Motor neuron (in vitro differentiated cells): ENCODE measurements at regions not wholly inside any gene's neighbourhood (a gene's known extent, or its start where the extent isn't known, plus 50 kb on each side); places are given as distances from the start of the nearest gene placed in this dataset.
A peak's percentile ranks its signal among the peaks of the same experiment; 100 is the strongest.

ENCODE experiments used
- ATAC-seq, 8 experiments: fragments of 200-7000 bp; cut with Tn5 transposase; replicated peaks in 6 of 8; 2 replicates each; pipeline ENCODE4 v1.8.0; 2021; ENCODE audit warnings: mild to moderate bottlenecking in 8 of 8, moderate library complexity in 8 of 8
- H3K27ac ChIP-seq, 2 donors: fragments of 250-450 bp; sonication (Bioruptor Pico); 2 replicates each; pipeline ENCODE4 v1.9.0; 2021; ENCODE audit warnings: antibody characterized with exemption in 2 of 2, mild to moderate bottlenecking in 2 of 2, moderate library complexity in 1 of 2
- H3K4me1 ChIP-seq, 2 donors: fragments of 250-450 bp; sonication (Bioruptor Pico); replicated peaks in 1 of 2; 2 replicates each; pipeline ENCODE4 v1.6.1; 2021; ENCODE audit warnings: antibody characterized with exemption in 2 of 2, mild to moderate bottlenecking in 2 of 2, moderate library complexity in 1 of 2
- H3K4me3 ChIP-seq, 5 donors: fragments of 250-450 bp; sonication (Bioruptor Pico); 2 replicates each; pipeline ENCODE4 v1.9.0; 2021; ENCODE audit warnings: antibody characterized with exemption in 5 of 5, mild to moderate bottlenecking in 5 of 5, moderate library complexity in 4 of 5
- WGBS, 10 experiments: fragments of 450-650 bp; shearing (Covaris generic); methylation state at CpG; one replicate each; pipeline ENCODE4 v1.0.0; 2022; 5-methylcytosine and 5-hydroxymethylcytosine counted together
- in situ Hi-C, 9 experiments: fragments of 400-800 bp; cut with MboI; loops; one replicate each; pipeline ENCODE4 v1.15.0; 2021; ENCODE audit warnings: low sequenced_read_pairs in 9 of 9, low pct_unique_long_range_greater_than_20kb in 2 of 9; ENCODE audit not compliant: unreplicated experiment in 9 of 9

DNA sequence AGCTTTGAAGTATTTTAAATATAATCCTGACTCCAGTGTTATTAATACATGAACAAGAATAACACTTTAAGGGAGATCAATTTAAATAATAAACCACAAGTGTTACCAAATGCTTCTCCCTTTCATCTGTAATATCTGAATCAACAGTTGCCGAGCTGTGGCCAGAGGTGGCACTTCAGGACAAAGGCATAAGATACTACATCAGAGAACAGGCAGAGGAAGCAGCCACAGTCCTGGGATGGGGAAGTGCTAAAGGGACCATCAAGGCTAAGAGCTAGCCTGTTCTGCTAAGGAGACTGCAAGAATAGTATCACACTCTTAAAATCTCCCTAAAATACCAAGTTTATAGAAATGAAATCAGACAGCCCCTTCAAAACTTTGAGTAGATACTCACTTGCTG, 378.2 kb upstream of the PRKCQ start:
- WGBS, 10 experiments: 0 to 57% (median 27%) methylated on average over 1 of the region's 1 CpG; no CpG with 5 or more reads in 5 of the 10 experiments
- peak in 1 of 8 experiments; percentile 29 for ATAC-seq
- in situ Hi-C loops: no loop called here
- Histone ChIP-seq H3K4me3 (no peak overlapping the region), H3K27ac (no peak overlapping the region), H3K4me1 (peaks cover 0 to 4% of the 10 kb centered on the region in 2 donors)

DNA sequence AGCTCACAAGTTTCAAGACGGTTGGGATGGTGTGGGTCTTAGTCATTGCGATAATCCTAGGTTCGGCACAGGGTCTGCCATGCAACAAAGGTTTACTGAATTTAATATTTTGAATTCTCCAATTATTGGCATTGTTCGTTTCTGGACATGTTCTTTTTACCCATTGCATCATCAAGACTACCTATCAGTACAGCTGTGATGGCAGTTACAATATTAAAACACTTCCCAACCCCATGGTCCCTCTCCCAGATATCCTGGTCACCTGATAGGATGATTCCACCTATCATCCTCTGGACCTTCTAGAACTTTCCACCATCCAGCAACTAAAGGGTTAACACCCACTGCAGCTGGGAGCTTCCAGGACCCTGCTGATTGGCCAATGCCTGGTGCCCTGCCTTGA, 377.8 kb upstream of the PRKCQ start:
- peaks cover 0 to 4% of the 10 kb centered on the region in 2 donors for H3K4me1 ChIP-seq
- no peak overlapping the region for H3K4me3 ChIP-seq
- no peak for ATAC-seq
- in situ Hi-C loops: no loop called here
- no peak overlapping the region for H3K27ac ChIP-seq
- 20 to 92% (median 36%) methylated on average over 1 to 4 of the region's 4 CpGs; no CpG with 5 or more reads in 2 of the 10 experiments for WGBS, 10 experiments

DNA sequence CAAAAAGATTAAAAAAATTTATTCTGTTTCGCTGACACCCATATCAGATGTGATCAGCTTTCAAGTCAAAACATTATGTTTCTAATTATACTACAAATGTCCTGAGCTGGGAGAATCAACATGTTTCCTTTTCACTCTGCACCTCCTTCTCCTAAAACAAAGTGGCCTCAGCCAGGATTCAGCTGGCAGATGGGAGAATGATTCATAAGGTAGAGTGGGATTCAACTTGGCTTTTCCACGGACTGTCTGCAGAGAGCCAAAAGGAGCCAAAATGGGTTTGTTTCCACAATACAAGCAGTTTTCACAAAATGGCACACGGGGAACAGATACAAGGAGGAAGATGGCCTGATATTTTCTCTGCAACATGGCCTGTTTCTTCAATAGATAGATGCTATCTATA, 376.5 kb upstream of the PRKCQ start:
- Histone ChIP-seq H3K4me3 (no peak overlapping the region), H3K4me1 (peaks cover 0 to 4% of the 10 kb centered on the region in 2 donors), H3K27ac (no peak overlapping the region)
- ATAC-seq: no peak
- in situ Hi-C loops: no loop called here
- 0 to 94% (median 66%) methylated on average over 1 to 3 of the region's 3 CpGs for WGBS, 10 experiments

DNA sequence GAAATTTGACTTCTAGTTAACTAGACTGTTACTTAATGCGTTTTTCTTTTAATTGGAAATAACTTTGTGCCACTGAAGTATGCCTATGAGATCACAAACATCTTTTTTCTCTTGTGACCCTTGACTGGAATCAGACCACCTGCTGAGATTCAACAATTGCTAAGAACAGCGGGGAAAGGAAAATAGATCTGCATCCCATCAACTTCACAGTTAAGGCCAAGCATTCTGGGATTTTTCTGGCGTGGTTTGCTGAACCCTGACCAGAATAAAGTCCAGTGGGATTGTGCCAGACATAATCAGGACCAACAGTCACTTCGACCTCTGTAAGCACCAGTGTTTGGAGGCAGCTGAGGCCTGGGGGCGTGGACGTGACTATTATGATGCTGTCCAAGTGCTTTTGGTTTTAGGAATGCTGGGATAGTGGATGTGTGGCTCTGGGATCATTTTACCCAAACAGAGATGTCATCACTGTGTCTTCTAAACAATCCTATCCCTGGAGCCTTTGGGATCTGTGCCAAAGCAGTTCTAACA, 373.3 kb upstream of the PRKCQ start:
- WGBS, 10 experiments: 6 to 100% (median 72%) methylated on average over 1 to 4 of the region's 6 CpGs; no CpG with 5 or more reads in 1 of the 10 experiments
- ATAC-seq: no peak
- peaks cover 0 to 4% of the 10 kb centered on the region in 2 donors for H3K4me1 ChIP-seq
- in situ Hi-C loops: no loop called here
- H3K27ac ChIP-seq: no peak overlapping the region
- no peak overlapping the region for H3K4me3 ChIP-seq

DNA sequence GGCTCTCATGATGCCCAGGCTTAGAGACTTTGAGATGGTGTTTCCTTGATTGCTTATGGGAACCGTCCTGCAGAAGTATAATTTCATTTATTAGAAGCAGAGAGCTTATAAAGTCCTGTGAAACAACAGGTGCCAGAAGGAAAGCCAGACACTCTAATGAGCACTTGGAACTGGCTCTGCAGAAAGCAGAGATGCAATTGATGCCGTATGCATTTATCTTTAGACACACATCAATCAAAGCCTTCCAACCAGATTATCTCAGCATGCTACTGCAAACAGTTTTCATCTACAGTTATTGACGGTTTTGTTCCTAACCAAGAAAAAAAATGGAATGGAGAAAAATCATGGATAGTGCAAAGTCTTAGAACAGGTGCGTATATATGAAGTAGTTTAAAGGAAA, 371.7 kb upstream of the PRKCQ start:
- H3K4me1 ChIP-seq: peaks cover 0 to 4% of the 10 kb centered on the region in 2 donors
- WGBS, 10 experiments: 11 to 100% (median 88%) methylated on average over 1 to 4 of the region's 4 CpGs; no CpG with 5 or more reads in 1 of the 10 experiments
- in situ Hi-C loops: no loop called here
- no peak for ATAC-seq
- H3K27ac ChIP-seq: no peak overlapping the region
- no peak overlapping the region for H3K4me3 ChIP-seq

DNA sequence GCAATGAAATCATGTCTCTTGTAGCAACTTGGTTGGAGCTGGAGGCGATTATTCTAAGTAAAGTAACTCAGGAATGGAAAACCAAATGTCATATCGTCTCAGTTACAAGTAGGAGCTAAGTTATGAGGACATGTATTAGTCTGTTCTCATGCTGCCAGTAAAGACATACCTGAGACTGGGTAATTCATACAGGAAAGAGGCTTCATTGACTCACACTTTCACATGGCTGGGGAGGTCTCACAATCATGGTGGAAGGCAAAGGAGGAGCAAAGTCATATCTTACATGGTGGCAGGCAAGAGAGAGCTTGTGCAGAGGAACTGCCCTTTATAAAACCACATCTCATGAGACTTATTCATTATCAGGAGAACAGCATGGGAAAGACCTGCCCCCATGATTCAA, 370.1 kb upstream of the PRKCQ start:
- WGBS, 10 experiments: 0 to 93% (median 69%) methylated on average over 1 to 2 of the region's 2 CpGs; no CpG with 5 or more reads in 2 of the 10 experiments
- Histone ChIP-seq H3K4me3 (no peak overlapping the region), H3K4me1 (peaks cover 0 to 4% of the 10 kb centered on the region in 2 donors), H3K27ac (no peak overlapping the region)
- in situ Hi-C loops: no loop called here
- no peak for ATAC-seq

DNA sequence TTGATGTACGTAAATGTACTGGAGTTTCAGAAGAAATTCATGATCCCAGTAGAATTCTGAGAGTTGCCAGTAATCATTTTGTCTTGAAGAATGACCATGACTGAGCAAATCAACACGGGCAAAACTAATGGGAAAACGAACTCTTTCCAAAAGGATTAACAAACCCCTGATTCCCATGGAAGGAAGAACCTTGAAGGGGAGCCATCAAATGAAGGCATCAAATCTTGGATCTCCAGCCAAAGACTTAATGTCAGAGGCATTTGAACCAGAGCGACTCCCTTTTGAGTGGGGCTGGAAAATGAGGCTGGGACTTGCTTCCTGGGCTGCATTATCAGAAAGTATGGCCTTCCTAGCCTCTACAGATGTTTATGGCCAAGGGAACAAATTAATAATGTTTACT, 364.4 kb upstream of the PRKCQ start:
- WGBS, 10 experiments: 0 to 100% (median 82%) methylated on average over 1 to 4 of the region's 4 CpGs; no CpG with 5 or more reads in 1 of the 10 experiments
- in situ Hi-C loops: no loop called here

DNA sequence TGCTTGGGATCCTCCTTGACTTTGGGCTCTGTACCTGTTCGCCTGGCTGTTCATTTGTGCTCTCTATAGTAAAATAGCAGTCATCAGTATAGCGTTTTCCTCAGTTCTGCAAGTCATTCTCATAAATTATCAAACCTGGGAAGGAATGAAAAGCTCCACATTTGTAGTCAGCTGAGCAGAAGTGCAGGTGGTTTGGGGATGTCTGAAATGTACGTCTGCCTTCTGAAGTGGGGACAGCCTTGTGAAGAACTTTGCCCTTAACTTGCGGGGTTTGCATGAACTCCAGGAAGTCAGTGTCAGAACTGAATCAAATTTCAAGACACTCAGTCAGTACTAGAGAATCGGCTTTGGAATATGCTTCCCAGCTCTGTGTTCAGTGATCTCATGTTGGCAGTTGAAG, 358.3 kb upstream of the PRKCQ start:
- in situ Hi-C loops: no loop called here
- 0 to 100% (median 78%) methylated on average over 1 to 5 of the region's 5 CpGs for WGBS, 10 experiments
- Histone ChIP-seq H3K4me3 (no peak overlapping the region), H3K27ac (no peak overlapping the region), H3K4me1 (no peaks in the 10 kb centered on the region)
- ATAC-seq: peak in 1 of 8 experiments; percentile 39

More for the DNA sequence above, 364.4 kb upstream of the PRKCQ start:
- ATAC-seq: no peak
- Histone ChIP-seq H3K4me1 (no peaks in the 10 kb centered on the region), H3K4me3 (no peak overlapping the region), H3K27ac (no peak overlapping the region)

DNA sequence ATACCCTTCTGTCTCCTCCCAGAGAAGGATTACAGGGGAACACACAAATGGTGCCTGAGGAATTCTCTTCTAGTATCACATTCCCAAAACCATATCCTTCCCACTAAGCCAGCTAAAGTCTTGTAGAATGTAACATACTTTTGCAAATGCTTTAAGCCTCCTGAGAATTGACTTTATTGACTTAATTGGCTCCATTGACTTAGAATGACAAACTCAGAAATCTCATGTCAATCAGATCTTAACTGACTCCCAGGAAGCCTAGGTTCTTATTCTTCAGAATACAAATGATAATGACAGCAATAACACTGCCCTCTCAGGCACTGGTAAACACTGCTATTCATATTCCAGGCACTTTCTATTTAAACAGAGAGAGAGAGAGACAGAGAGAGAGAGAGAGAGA, 356.9 kb upstream of the PRKCQ start:
- H3K27ac ChIP-seq: no peak overlapping the region
- in situ Hi-C loops: no loop called here

DNA sequence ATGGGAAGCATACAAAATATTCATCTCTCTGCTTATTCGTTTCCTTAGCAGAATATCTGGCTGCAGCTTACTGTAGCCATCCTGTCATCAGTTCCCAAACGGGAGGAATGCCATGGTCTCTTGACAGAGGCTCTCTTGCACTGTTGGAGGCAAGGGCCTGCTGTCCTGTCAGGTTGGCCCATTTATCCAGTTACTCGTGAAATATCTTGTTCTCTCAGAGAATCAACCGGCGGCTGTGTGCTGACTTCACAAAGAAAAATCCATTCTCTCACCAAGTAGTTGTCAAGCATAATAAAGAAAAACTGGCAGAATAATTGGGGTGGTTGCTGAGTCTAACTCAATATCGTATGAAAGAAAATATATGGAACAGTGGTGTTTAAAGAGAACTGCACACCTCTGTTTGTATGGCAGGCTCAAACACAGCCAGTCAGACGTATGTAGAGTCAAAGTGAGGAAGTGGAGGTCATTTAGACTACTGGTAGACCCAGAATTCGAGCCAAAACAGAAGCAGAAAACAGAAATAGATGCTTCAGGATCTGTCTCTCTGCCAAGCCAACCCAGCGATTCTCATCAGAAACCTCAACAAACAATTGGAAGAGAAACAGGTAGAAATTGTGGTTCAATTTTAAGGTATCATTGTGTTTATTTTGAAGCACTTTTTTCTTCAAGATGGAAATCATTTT, 349.2 kb upstream of the PRKCQ start:
- in situ Hi-C loops: no loop called here
- Histone ChIP-seq H3K27ac (no peak overlapping the region), H3K4me1 (peaks cover 7 to 15% of the 10 kb centered on the region in 2 donors), H3K4me3 (no peak overlapping the region)
- peak in 4 of 8 experiments; percentile 35 to 88 (median 46) for ATAC-seq
- WGBS, 10 experiments: 26 to 100% (median 77%) methylated on average over 1 to 9 of the region's 9 CpGs

More for the DNA sequence above, 356.9 kb upstream of the PRKCQ start:
- no peaks in the 10 kb centered on the region for H3K4me1 ChIP-seq
- ATAC-seq: no peak
- H3K4me3 ChIP-seq: no peak overlapping the region

DNA sequence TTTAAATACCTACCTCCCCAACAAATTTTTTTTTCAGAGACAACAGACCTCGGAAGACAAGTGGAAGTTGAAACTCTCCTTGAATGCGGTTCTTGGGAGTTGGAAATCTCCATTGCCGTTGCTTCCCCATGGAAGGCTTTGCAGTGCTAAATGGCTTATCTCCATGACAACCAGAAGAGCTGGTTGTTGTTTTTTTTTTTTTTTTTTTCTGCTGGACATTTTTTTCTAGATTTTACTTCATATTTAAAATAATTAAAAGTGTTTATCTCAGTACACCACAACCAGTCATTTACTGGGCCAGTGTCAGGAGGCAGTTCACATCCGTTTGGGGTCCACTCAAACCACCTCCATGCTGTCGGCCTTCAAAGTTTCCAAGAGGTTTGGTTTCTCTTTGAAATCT, 348.5 kb upstream of the PRKCQ start:
- WGBS, 10 experiments: 33 to 100% (median 77%) methylated on average over 1 to 5 of the region's 5 CpGs; no CpG with 5 or more reads in 1 of the 10 experiments
- peak in 1 of 8 experiments; percentile 30 for ATAC-seq
- Histone ChIP-seq H3K4me1 (peaks cover 7 to 15% of the 10 kb centered on the region in 2 donors), H3K4me3 (no peak overlapping the region), H3K27ac (no peak overlapping the region)
- in situ Hi-C loops: no loop called here

DNA sequence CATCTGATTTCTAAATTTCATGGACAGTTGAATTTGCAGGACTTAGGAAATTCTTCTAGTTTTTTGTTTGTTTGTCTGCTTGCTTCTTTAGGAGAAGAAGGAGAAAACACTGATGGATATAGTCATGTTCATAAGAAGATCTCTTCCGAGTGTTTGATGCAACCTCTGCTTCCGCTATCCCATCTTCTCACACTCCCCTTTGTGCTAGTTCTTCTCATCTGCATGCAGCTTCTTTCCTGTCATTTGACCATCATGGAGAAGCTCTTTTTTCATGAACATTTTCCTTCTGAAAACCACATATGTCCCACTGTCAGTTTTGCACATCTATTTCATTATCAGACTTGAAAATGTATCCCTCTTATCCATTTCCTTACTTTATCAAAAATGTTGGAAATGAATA, 346.9 kb upstream of the PRKCQ start:
- H3K4me3 ChIP-seq: no peak overlapping the region
- in situ Hi-C loops: no loop called here
- peaks cover 7 to 15% of the 10 kb centered on the region in 2 donors for H3K4me1 ChIP-seq
- WGBS, 10 experiments: 50 to 100% (median 99%) methylated on average over 2 of the region's 2 CpGs; no CpG with 5 or more reads in 2 of the 10 experiments
- H3K27ac ChIP-seq: no peak overlapping the region
- ATAC-seq: no peak

DNA sequence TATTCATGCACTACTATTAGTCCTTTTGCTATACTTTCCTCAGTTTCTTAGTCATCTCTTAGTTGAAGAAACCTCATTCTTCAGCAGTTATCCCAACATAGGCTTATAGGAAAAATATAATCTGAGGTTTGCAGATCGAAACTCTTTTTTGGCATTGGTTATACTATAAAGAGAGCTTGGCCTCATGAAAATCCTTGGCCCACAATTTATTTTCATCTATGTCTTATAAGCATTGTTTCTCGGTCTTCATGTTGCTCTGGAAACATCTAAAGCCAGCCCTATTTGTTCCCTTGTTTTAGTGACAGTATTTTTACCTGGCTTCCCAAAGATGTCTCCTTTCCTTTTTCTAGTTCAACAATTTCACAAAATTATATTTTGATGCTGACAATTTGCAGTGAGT, 345.1 kb upstream of the PRKCQ start:
- no peak overlapping the region for H3K4me3 ChIP-seq
- 16 to 95% (median 73%) methylated on average over 2 of the region's 2 CpGs; no CpG with 5 or more reads in 2 of the 10 experiments for WGBS, 10 experiments
- no peak overlapping the region for H3K27ac ChIP-seq
- no peak for ATAC-seq
- H3K4me1 ChIP-seq: peaks cover 7 to 15% of the 10 kb centered on the region in 2 donors
- in situ Hi-C loops: no loop called here

DNA sequence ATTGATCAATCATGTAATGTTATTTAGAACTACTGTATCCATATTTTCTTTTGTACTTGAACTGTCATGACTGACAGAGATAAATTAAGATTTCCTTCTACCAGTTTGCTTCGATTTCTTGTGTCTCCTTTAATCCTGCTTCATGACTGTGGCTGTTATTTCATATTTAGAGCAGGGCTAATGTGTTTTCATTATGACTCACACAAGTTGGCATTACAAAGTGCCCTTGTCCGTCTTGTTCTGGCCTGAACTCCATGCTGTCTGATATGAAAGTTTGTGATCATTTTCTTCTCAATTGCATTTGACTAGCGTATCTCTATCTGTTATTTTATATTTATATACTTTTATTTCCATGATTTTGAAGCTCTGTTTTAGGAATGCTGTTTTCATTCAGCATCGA, 344.1 kb upstream of the PRKCQ start:
- H3K4me3 ChIP-seq: no peak overlapping the region
- WGBS, 10 experiments: 6 to 94% (median 70%) methylated on average over 2 to 4 of the region's 4 CpGs; no CpG with 5 or more reads in 1 of the 10 experiments
- in situ Hi-C loops: loop anchor here in 2 of 9 experiments (25.0 kb wide), 1 partner anchor 488 kb away; the partner anchor contains the start of gene SFMBT2 (in 2 of the 2)
- H3K4me1 ChIP-seq: peaks cover 5 to 11% of the 10 kb centered on the region in 2 donors
- no peak for ATAC-seq
- no peak overlapping the region for H3K27ac ChIP-seq
